T-helper 1 cell (primary cell): ENCODE measurements at regions not wholly inside any gene's neighbourhood (a gene's known extent, or its start where the extent isn't known, plus 50 kb on each side); places are given as distances from the start of the nearest gene placed in this dataset.
"Not testable (repeated sequence)": the region's sequence is repeated elsewhere in the genome, so short reads cannot be mapped to it uniquely, and the experiment has no call there.

Experiments
- DNase-seq, 5 donors: peaks; one replicate each; pipeline ENCODE4 v3.0.0-alpha.2; 2012 to 2020

- DNase-seq, result no peak
Observed at GRCh38 chr4:23161787-23162186, 469.1 kb downstream of the GBA3 start.

GRCh38 chr4:23153076-23153475 is 460.3 kb downstream of the GBA3 start:
- no peak for DNase-seq

- DNase-seq, result no peak
Observed at GRCh38 chr4:23149815-23150214, 457.1 kb downstream of the GBA3 start.

GRCh38 chr4:23144707-23145106 is 452.0 kb downstream of the GBA3 start:
- no peak for DNase-seq

- DNase-seq, result peak in 1 of 5 donors; percentile 22
Observed at GRCh38 chr4:23135792-23136645, 443.3 kb downstream of the GBA3 start.

GRCh38 chr4:23134331-23134730 is 441.6 kb downstream of the GBA3 start:
- no peak for DNase-seq

GRCh38 chr4:23130845-23131244 is 438.1 kb downstream of the GBA3 start:
- no peak for DNase-seq

GRCh38 chr4:23125118-23125517 is 432.4 kb downstream of the GBA3 start:
- no peak for DNase-seq

GRCh38 chr4:23122666-23123400 is 430.1 kb downstream of the GBA3 start:
- no peak for DNase-seq

GRCh38 chr4:23120374-23120773 is 427.6 kb downstream of the GBA3 start:
- no peak for DNase-seq

GRCh38 chr4:23117826-23118225 is 425.1 kb downstream of the GBA3 start:
- no peak for DNase-seq

GRCh38 chr4:23114538-23114937 is 421.8 kb downstream of the GBA3 start:
- DNase-seq, result peak in 1 of 5 donors; percentile 1

- DNase-seq, result no peak
Observed at GRCh38 chr4:23113104-23113503, 420.4 kb downstream of the GBA3 start.

- DNase-seq, result no peak
Observed at GRCh38 chr4:23106516-23106915, 413.8 kb downstream of the GBA3 start.

GRCh38 chr4:23105759-23106370 is 413.1 kb downstream of the GBA3 start:
- no peak for DNase-seq

GRCh38 chr4:23097251-23097650 is 404.5 kb downstream of the GBA3 start:
- no peak for DNase-seq

GRCh38 chr4:23091711-23092110 is 399.0 kb downstream of the GBA3 start:
- DNase-seq, result no peak

- no peak for DNase-seq
Observed at GRCh38 chr4:23085249-23085568, 392.5 kb downstream of the GBA3 start.

- DNase-seq, result no peak
Observed at GRCh38 chr4:23084559-23085248, 392.0 kb downstream of the GBA3 start.

GRCh38 chr4:23083391-23083790 is 390.7 kb downstream of the GBA3 start:
- DNase-seq, result no peak

- DNase-seq, result not testable (repeated sequence)
Observed at GRCh38 chr4:23080171-23080570, 387.4 kb downstream of the GBA3 start.

GRCh38 chr4:23070848-23071570 is 378.3 kb downstream of the GBA3 start:
- DNase-seq, result no peak
